Ascending aorta (tissue), 2 donors: ENCODE measurements at regions not wholly inside any gene's neighbourhood (a gene's known extent, or its start where the extent isn't known, plus 50 kb on each side); places are given as distances from the start of the nearest gene placed in this dataset.
"Not testable (repeated sequence)": the region's sequence is repeated elsewhere in the genome, so short reads cannot be mapped to it uniquely, and the experiment has no call there.

ENCODE experiments used
- DNase-seq, 2 donors: peaks; one replicate each; pipeline ENCODE4 v3.0.0-alpha.2; 2019; ENCODE audit warnings: low spot score in 2 of 2
- H3K27ac ChIP-seq, 2 donors: fragments of 200-600 bp; sonication (generic); one replicate each; pipeline ENCODE4 v1.5.1; 2016 to 2017; ENCODE audit warnings: mild to moderate bottlenecking in 1 of 2
- H3K27me3 ChIP-seq: fragments of 200-600 bp; sonication (generic); one replicate; pipeline ENCODE4 v1.5.1; 2017
- H3K36me3 ChIP-seq, 2 donors: fragments of 200-600 bp; sonication (generic); one replicate each; pipeline ENCODE4 v1.5.1; 2016
- H3K4me1 ChIP-seq, 2 donors: fragments of 200-600 bp; sonication (generic); one replicate each; pipeline ENCODE4 v1.5.1; 2016 to 2017; ENCODE audit warnings: mild to moderate bottlenecking in 1 of 2
- H3K4me3 ChIP-seq, 2 donors: fragments of 200-600 bp; sonication (generic); one replicate each; pipeline ENCODE4 v1.5.1; 2016 to 2017; ENCODE audit warnings: mild to moderate bottlenecking in 1 of 2
- H3K9me3 ChIP-seq, 2 donors: fragments of 200-600 bp; sonication (generic); one replicate each; pipeline ENCODE4 v1.5.1; 2016
- CTCF ChIP-seq, 3 experiments: fragments of 200-600 bp in 2 of 3; fragments of 450-650 bp in 1 of 3; sonication (generic) in 2 of 3; IDR thresholded peaks; one replicate each; pipeline ENCODE4 v1.5.1; 2016 to 2019; ENCODE audit warnings: antibody characterized with exemption in 3 of 3, mild to moderate bottlenecking in 1 of 3, moderate library complexity in 1 of 3
- intact Hi-C: fragments of 100-400 bp; cut with DNase I; formaldehyde crosslinking; loops from one replicate; pipeline ENCODE4 v1.15.1; 2023

- DNase-seq: no peak
- no peak for TF ChIP-seq CTCF (IDR thresholded peaks at IDR 0.05)
- H3K4me1 ChIP-seq: peaks cover 0 to 3% of the 10 kb centered on the region in 2 donors
- H3K27me3 ChIP-seq: no peaks in the 10 kb centered on the region
- H3K36me3 ChIP-seq: no peaks in the 10 kb centered on the region
- H3K27ac ChIP-seq: no peak overlapping the region
- no peak overlapping the region for H3K4me3 ChIP-seq
- intact Hi-C loops: loop anchor here (10.0 kb wide), 1 partner anchor 409 kb away; no protein-coding TSS in a partner anchor
- H3K9me3 ChIP-seq: no peaks in the 10 kb centered on the region
Measured at GRCh38 chr9:3736161-3736560, 210.4 kb upstream of the RFX3 start.

- no peaks in the 10 kb centered on the region for H3K36me3 ChIP-seq
- no peak for DNase-seq
- no peak for TF ChIP-seq CTCF (IDR thresholded peaks at IDR 0.05)
- H3K9me3 ChIP-seq: no peaks in the 10 kb centered on the region
- H3K4me1 ChIP-seq: peaks cover 0 to 3% of the 10 kb centered on the region in 2 donors
- intact Hi-C loops: loop anchor here (10.0 kb wide), 1 partner anchor 410 kb away; no protein-coding TSS in a partner anchor
- no peak overlapping the region for H3K27ac ChIP-seq
- no peak overlapping the region for H3K4me3 ChIP-seq
- H3K27me3 ChIP-seq: no peaks in the 10 kb centered on the region
Measured at GRCh38 chr9:3735251-3735650, 209.4 kb upstream of the RFX3 start.

DNA sequence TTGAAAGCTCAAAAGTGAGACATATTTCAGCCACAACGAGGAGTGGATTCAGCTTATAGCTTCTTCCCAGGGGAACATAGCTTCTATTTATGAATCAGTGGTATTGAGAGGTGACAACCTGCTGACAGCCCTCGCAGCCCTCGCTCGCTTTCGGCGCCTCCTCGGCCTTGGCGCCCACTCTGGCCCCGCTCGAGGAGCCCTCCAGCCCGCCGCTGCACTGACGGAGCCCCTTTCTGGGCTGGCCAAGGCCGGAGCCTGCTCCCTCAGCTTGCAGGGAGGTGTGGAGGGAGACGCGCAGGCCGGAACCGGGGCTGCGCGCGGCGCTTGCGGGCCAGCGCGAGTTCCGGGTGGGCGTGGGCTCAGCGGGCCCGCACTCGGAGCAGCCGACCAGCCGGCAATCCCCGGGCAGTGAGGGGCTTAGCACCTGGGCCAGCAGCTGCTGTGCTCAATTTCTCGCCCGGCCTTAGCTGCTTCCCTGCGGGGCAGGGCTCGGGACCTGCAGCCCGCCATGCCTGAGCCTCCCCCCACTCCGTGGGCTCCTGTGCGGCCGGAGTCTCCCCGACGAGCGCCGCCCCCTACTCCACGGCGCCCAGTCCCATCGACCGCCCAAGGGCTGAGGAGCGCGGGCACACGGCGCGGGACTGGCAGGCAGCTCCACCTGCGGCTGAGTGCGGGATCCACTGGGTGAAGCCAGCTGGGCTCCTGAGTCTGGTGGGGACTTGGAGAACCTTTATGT, 207.9 kb upstream of the RFX3 start:
- H3K4me3 ChIP-seq, H3K4me1 ChIP-seq, H3K27me3 ChIP-seq, H3K9me3 ChIP-seq, H3K27ac ChIP-seq, H3K36me3 ChIP-seq, DNase-seq: not testable (repeated sequence)
- intact Hi-C loops: loop anchor here (5.0 to 10.0 kb wide), 2 partner anchors 411 to 499 kb away; no protein-coding TSS in a partner anchor

- no peaks in the 10 kb centered on the region for H3K27me3 ChIP-seq
- no peaks in the 10 kb centered on the region for H3K36me3 ChIP-seq
- no peak for DNase-seq
- no peak overlapping the region for H3K27ac ChIP-seq
- H3K4me3 ChIP-seq: no peak overlapping the region
- no peak for TF ChIP-seq CTCF (IDR thresholded peaks at IDR 0.05)
- intact Hi-C loops: loop anchor here (5.0 to 10.0 kb wide), 2 partner anchors 412 to 499 kb away; no protein-coding TSS in a partner anchor
- H3K9me3 ChIP-seq: no peaks in the 10 kb centered on the region
- H3K4me1 ChIP-seq: peaks cover 0 to 3% of the 10 kb centered on the region in 2 donors
Measured at GRCh38 chr9:3733039-3733408, 207.2 kb upstream of the RFX3 start.

GRCh38 chr9:3732077-3733038, 206.6 kb upstream of the RFX3 start:
- peak; percentile 58 to 72 (median 68) for TF ChIP-seq CTCF (IDR thresholded peaks at IDR 0.05)
- no peak for DNase-seq
- intact Hi-C loops: loop anchor here (1.0 to 10.0 kb wide), 4 partner anchors 412 to 643 kb away; no protein-coding TSS in a partner anchor
- H3K4me3 ChIP-seq: peak overlapping the region in 1 of 2 donors; percentile 38
- no peaks in the 10 kb centered on the region for H3K27me3 ChIP-seq
- peak overlapping the region; percentile 22 to 38 for H3K27ac ChIP-seq
- peaks cover 0 to 3% of the 10 kb centered on the region in 2 donors for H3K4me1 ChIP-seq
- H3K36me3 ChIP-seq: no peaks in the 10 kb centered on the region
- no peaks in the 10 kb centered on the region for H3K9me3 ChIP-seq
